OCI-LY3 (cell line): ENCODE measurements at regions not wholly inside any gene's neighbourhood (a gene's known extent, or its start where the extent isn't known, plus 50 kb on each side); places are given as distances from the start of the nearest gene placed in this dataset.

ENCODE experiments used
- CTCF ChIP-seq: fragments of 200-600, 300-600 bp; sonication (generic); IDR thresholded peaks from 2 replicates; pipeline ENCODE4 v1.5.1; 2014; ENCODE audit warnings: antibody characterized with exemption, low read length, low read depth
- EZH2phosphoT487 ChIP-seq: fragments of 200-600 bp; shearing (Covaris generic); IDR thresholded peaks from 2 replicates; pipeline ENCODE4 v1.6.1; 2018; ENCODE audit warnings: antibody characterized with exemption, mixed run types, low read depth

- TF ChIP-seq CTCF: no peak
- no peak for TF ChIP-seq EZH2phosphoT487
Observed at GRCh38 chr12:17875230-17875629, 214.8 kb downstream of the RERGL start.
